ENCODE measurements at regions not wholly inside any gene's neighbourhood (a gene's known extent, or its start where the extent isn't known, plus 50 kb on each side); places are given as distances from the start of the nearest gene placed in this dataset.

- no peak for DNase-seq (ENCODE audit: extremely low spot score, unreplicated experiment)
- no peak overlapping the region for H3K4me3 Mint-ChIP-seq (ENCODE audit: unreplicated experiment)
- no peaks in the 10 kb centered on the region for H3K4me1 Mint-ChIP-seq (ENCODE audit: unreplicated experiment)
- H3K27ac Mint-ChIP-seq (ENCODE audit: unreplicated experiment) = no peak overlapping the region
- no peaks in the 10 kb centered on the region for H3K36me3 Mint-ChIP-seq (ENCODE audit: unreplicated experiment)
- no peak for TF ChIP-seq CTCF (IDR thresholded peaks at IDR 0.05)
- H3K9me3 Mint-ChIP-seq (ENCODE audit: unreplicated experiment) = peaks cover under 1% of the 10 kb centered on the region
- peaks cover 3% of the 10 kb centered on the region for H3K27me3 Mint-ChIP-seq (ENCODE audit: unreplicated experiment)
These were observed 406.3 kb downstream of the CDH7 start for GRCh38 chr18:66156946-66157687.

- no peak for DNase-seq (ENCODE audit: extremely low spot score, unreplicated experiment)
- no peaks in the 10 kb centered on the region for H3K36me3 Mint-ChIP-seq (ENCODE audit: unreplicated experiment)
- no peak overlapping the region for H3K4me3 Mint-ChIP-seq (ENCODE audit: unreplicated experiment)
- peaks cover 7% of the 10 kb centered on the region for H3K27me3 Mint-ChIP-seq (ENCODE audit: unreplicated experiment)
- TF ChIP-seq CTCF (IDR thresholded peaks at IDR 0.05) = no peak
- no peaks in the 10 kb centered on the region for H3K4me1 Mint-ChIP-seq (ENCODE audit: unreplicated experiment)
- H3K9me3 Mint-ChIP-seq (ENCODE audit: unreplicated experiment) = no peaks in the 10 kb centered on the region
- H3K27ac Mint-ChIP-seq (ENCODE audit: unreplicated experiment) = no peak overlapping the region
These were observed 399.8 kb downstream of the CDH7 start for GRCh38 chr18:66150650-66151049.

- Mint-ChIP-seq H3K36me3 (ENCODE audit: unreplicated experiment) (no peaks in the 10 kb centered on the region), H3K27ac (ENCODE audit: unreplicated experiment) (no peak overlapping the region), H3K27me3 (ENCODE audit: unreplicated experiment) (no peaks in the 10 kb centered on the region), H3K4me1 (ENCODE audit: unreplicated experiment) (no peaks in the 10 kb centered on the region), H3K4me3 (ENCODE audit: unreplicated experiment) (no peak overlapping the region), H3K9me3 (ENCODE audit: unreplicated experiment) (no peaks in the 10 kb centered on the region)
- TF ChIP-seq CTCF (IDR thresholded peaks at IDR 0.05) = no peak
- no peak for DNase-seq (ENCODE audit: extremely low spot score, unreplicated experiment)
These were observed 392.2 kb downstream of the CDH7 start for GRCh38 chr18:66143029-66143428.

GRCh38 chr18:66141716-66142115, 390.9 kb downstream of the CDH7 start:
- no peak for DNase-seq (ENCODE audit: extremely low spot score, unreplicated experiment)
- Mint-ChIP-seq H3K9me3 (ENCODE audit: unreplicated experiment) (no peaks in the 10 kb centered on the region), H3K27ac (ENCODE audit: unreplicated experiment) (no peak overlapping the region), H3K27me3 (ENCODE audit: unreplicated experiment) (no peaks in the 10 kb centered on the region), H3K36me3 (ENCODE audit: unreplicated experiment) (no peaks in the 10 kb centered on the region), H3K4me1 (ENCODE audit: unreplicated experiment) (no peaks in the 10 kb centered on the region), H3K4me3 (ENCODE audit: unreplicated experiment) (no peak overlapping the region)
- TF ChIP-seq CTCF (IDR thresholded peaks at IDR 0.05) = no peak

- no peak overlapping the region for H3K4me3 Mint-ChIP-seq (ENCODE audit: unreplicated experiment)
- DNase-seq (ENCODE audit: extremely low spot score, unreplicated experiment) = no peak
- no peaks in the 10 kb centered on the region for H3K9me3 Mint-ChIP-seq (ENCODE audit: unreplicated experiment)
- TF ChIP-seq CTCF (IDR thresholded peaks at IDR 0.05) = no peak
- no peaks in the 10 kb centered on the region for H3K4me1 Mint-ChIP-seq (ENCODE audit: unreplicated experiment)
- H3K27ac Mint-ChIP-seq (ENCODE audit: unreplicated experiment) = no peak overlapping the region
- H3K27me3 Mint-ChIP-seq (ENCODE audit: unreplicated experiment) = no peaks in the 10 kb centered on the region
- no peaks in the 10 kb centered on the region for H3K36me3 Mint-ChIP-seq (ENCODE audit: unreplicated experiment)
These were observed 387.8 kb downstream of the CDH7 start for GRCh38 chr18:66138642-66139041.

Measured in osteocyte (in vitro differentiated cells).